Thyroid gland (tissue), 4 donors: ENCODE measurements at regions not wholly inside any gene's neighbourhood (a gene's known extent, or its start where the extent isn't known, plus 50 kb on each side); places are given as distances from the start of the nearest gene placed in this dataset.

Experiments used
- CTCF ChIP-seq, 6 experiments: fragments of 200-600 bp in 3 of 6; fragments of 450-650 bp in 3 of 6; sonication (generic) in 3 of 6; IDR thresholded peaks; one replicate each; pipeline ENCODE4 v1.5.1; 2016 to 2019; ENCODE audit warnings: antibody characterized with exemption in 6 of 6, mild to moderate bottlenecking in 2 of 6, inconsistent platforms in 1 of 6, moderate library complexity in 1 of 6
- POLR2A ChIP-seq, 2 donors: fragments of 450-650 bp; IDR thresholded peaks; one replicate each; pipeline ENCODE4 v1.6.1; 2017; ENCODE audit warnings: antibody characterized with exemption in 2 of 2, mild to moderate bottlenecking in 2 of 2, moderate library complexity in 1 of 2

GRCh38 chrX:20995829-20996228, 378.4 kb upstream of the CNKSR2 start:
- TF ChIP-seq CTCF (IDR thresholded peaks at IDR 0.05) (no peak), POLR2A (IDR thresholded peaks at IDR 0.05) (no peak)
